IPS-NIHi7 (cell line): ENCODE measurements at regions not wholly inside any gene's neighbourhood (a gene's known extent, or its start where the extent isn't known, plus 50 kb on each side); places are given as distances from the start of the nearest gene placed in this dataset.
A peak's percentile ranks its signal among the peaks of the same experiment; 100 is the strongest.
"Not testable (repeated sequence)": the region's sequence is repeated elsewhere in the genome, so short reads cannot be mapped to it uniquely, and the experiment has no call there.

ENCODE experiments used
- DNase-seq: peaks from one replicate; pipeline ENCODE4 v3.0.0; 2012; ENCODE audit warnings: mixed read lengths; ENCODE audit errors: extremely low spot score

DNA sequence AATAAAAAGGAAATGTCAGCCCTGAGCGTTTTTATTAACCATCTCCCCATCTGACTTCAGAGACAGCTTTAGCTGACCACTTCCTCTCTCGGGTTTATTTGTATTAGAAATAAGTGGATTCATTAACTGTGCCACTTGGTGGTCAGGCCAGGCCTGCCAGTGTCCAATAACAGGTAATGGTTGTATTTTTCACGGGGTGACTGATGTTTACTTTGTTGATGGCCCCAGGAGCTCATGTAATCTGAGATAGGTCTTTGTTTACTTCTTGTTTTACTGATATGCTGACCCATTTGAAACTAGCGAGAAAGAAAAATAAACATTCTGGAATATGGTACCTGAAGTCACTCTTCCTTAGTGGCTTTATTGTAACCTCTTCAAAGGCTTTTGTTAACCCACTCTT, 504.3 kb upstream of the SLC35B3 start:
- DNase-seq: no peak

DNA sequence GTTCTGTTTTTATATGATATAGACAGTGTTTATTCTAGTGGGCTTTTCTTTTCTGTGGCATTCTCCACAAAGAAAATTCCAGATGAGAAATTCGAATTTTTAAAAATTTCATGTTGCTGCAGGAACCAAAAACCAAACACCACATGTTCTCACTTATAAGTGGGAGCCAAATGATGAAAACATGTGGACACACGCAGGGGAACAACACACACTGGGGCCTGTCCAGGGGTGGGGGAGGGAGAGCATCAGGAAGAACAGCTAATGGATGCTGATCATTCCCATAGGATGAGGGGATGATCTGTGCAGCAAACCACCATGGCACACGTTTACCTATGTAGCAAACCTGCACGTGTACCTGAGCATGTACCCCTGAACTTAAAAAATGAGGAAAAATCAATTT, 499.0 kb upstream of the SLC35B3 start:
- no peak for DNase-seq

DNA sequence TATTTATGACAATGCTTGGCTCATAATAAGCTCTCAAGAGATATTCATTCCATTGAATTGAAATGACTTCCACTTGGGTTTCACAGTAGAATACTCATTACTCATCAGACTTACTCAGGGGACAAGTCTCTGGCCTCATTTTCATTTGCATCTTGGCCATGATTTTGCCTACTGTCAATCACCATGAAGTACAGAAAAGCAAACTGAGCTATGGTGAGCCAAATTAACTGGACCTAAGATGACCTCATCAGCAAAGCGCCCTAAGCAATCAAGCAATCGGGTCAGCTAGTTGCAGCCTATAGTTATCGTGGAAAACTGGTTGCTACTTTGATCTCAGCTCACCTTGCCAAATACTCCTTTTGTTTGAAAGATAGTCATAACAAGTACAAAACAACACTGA, 494.7 kb upstream of the SLC35B3 start:
- DNase-seq: no peak

- not testable (repeated sequence) for DNase-seq
These were observed 484.9 kb upstream of the SLC35B3 start for GRCh38 chr6:8920244-8920643.

DNA sequence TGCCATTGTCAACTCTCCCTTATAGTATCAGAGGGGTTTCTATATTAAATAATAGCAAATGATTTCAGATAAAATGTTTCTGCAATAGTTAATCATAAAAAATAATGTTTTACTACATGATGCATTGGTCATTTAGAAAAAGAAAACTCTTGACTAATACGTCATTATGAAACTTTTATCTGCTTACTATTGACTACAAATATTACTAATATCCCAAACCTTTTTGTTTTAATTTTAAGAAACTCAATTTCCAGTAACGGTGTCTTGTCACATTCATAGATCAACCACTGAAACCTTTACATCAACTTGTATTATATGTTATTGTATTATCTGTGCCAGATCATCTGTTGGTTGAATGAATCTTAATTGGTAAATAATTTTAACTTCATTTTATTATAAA, 482.9 kb upstream of the SLC35B3 start:
- DNase-seq: no peak

- DNase-seq: no peak
These were observed 479.4 kb upstream of the SLC35B3 start for GRCh38 chr6:8914700-8915099.

GRCh38 chr6:8908638-8909037, 473.3 kb upstream of the SLC35B3 start:
- DNase-seq: no peak

DNA sequence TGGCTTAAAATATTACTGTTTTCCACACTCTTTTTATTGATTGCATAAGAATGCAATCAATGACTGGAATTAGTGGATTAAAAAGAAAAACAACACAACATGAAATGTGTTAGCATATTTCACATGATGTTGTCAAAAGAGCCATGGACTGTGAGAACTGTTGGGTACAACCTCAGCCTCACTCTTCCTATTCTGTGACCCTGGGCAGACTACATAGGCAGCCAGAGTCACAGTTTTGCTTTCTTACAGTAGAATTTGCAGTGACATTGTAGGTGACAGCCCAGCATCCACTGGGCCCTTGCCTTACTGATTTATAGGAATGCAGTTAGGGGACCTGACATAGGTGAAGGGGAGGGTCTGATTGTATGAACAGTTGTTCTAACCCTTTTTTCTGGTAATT, 471.4 kb upstream of the SLC35B3 start:
- DNase-seq: no peak

DNA sequence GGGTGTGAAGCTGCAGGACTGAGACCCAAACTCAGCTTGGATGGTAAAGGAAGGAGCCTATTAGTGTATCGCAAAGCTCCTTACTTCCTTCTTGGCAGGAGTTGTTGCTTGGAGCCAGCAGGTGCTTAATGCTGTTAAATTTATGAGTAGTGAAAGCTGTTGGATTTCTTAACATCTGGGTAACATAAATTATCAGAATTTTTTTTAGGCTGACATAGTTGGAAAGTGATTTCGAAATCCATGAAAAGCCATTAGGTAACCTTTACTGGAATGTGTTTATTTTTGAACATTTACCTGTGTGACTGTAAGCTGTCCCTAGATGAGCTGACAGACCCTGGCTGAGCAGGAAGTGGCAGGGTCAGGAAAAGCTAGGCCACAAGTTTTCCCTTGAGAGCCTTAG, 470.4 kb upstream of the SLC35B3 start:
- no peak for DNase-seq

DNA sequence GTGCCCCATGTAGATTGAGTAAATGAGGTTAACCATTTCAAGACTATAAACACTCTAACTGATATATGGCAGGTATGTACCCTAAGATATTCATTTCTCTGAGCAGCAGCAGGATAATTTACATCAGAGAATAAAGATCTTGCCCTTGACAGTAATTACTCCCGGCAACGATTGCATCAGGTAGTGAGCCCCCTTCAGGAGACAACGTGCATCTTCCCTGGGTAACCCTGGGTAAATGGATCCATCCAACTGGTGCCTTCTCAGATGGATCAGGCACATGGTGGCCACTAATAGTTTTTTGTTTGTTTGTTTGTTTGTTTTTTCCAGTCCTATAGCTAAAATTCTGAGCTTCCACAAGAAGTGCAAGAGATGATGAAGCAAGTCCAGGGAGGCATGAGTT, 469.4 kb upstream of the SLC35B3 start:
- peak; percentile 68 for DNase-seq

DNA sequence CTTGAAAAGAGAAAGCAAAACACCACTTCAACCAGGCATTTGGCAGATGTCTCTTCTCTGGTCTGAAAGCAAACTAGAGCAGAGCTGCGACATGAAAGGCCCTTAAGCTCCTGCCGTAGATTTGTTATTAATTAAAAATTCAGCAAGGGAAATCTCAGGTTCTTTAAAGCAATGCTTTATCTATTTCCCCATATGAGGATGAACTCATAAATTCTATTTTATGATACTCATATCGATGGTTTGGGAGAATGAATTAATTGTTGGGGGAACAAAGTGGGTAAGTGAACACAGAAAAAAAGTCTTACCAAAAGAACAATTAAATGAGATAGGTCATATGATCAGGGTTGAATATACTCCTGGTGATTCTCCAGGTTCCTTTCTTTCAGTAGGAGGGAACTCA, 464.7 kb upstream of the SLC35B3 start:
- no peak for DNase-seq

GRCh38 chr6:8889514-8889913, 454.2 kb upstream of the SLC35B3 start:
- no peak for DNase-seq

DNA sequence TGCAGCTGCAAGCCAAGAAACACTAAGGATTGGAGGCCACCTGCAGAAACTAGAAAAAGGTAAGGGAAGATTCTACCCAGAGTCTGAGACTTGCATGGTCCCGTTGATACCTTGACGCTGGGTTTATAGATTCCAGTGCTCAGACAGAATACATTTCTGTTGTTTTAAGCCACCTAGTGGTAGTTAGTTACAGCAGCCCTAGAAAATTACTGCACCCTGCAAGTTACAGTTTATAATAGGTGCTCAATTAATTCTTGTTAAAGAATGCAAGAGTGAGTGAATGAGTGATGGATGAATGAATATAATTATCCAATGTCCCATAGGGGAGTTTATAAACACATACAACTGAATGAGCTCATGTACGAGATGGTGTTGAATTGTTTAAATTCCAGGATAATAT, 453.1 kb upstream of the SLC35B3 start:
- peak; percentile 21 for DNase-seq

DNA sequence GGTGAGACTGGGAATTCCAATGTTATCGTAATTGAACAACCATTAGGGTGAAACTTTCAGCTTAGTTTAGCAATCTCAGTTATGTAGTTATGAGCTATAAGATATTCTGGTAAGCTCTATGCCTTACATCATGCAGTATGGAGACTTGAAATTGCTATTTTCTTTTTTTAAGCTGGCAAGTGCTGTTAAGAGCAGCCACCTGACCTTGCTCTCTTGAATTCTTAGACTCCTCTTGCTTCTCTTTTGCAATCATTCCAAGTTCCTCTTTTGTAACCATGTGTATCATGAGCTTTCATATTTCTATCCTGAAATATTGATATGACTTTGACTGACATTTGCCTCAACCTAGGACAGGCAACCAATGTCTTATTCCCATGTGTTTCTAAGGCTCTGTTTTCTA, 446.3 kb upstream of the SLC35B3 start:
- no peak for DNase-seq

GRCh38 chr6:8879334-8879733, 444.0 kb upstream of the SLC35B3 start:
- DNase-seq: no peak

GRCh38 chr6:8875986-8876385, 440.6 kb upstream of the SLC35B3 start:
- DNase-seq: no peak

GRCh38 chr6:8872589-8872988, 437.2 kb upstream of the SLC35B3 start:
- no peak for DNase-seq

- no peak for DNase-seq
These were observed 430.1 kb upstream of the SLC35B3 start for GRCh38 chr6:8865451-8865850.

DNA sequence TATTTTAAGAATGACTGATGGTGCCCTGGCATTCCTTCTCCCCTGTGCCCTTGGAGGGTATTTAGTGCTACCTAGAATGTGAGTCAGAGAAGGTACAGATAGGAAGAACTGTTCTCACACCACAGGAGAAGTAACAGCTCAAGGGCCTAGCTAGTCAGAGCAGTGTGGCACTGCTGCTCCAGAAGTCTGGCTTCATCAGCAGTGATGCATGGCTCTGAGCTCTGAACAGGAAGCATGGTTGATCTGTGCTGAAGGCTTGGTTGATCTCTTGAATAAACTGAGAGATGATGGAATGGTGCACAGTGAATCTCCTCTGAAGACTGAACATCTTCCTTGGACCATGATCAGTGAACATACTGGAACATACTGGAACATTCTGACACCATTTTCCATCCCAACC, 425.3 kb upstream of the SLC35B3 start:
- DNase-seq: no peak

DNA sequence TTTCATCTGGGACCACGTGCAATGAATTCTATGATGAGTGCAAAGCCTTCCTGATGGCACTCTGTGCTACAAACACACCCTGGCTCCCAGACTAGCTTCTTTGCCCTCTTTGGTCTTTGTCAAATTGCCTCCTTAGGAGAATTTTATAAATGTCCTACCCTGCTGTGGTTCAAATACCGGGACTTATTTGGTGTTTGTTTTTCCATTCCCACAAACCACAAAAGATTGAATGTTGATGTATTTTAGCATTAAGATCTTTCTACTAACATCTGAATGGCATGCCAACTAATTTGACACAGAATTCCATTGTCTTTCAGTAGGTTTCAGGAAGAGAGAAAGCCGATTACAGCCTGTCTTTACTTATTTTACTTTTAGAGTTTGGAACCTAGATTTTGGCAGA, 424.2 kb upstream of the SLC35B3 start:
- DNase-seq: no peak

GRCh38 chr6:8858854-8859331, 423.5 kb upstream of the SLC35B3 start:
- no peak for DNase-seq

- no peak for DNase-seq
These were observed 421.8 kb upstream of the SLC35B3 start for GRCh38 chr6:8857160-8857559.

- DNase-seq: no peak
These were observed 420.1 kb upstream of the SLC35B3 start for GRCh38 chr6:8855411-8855810.

GRCh38 chr6:8852332-8852731, 417.0 kb upstream of the SLC35B3 start:
- DNase-seq: no peak

- not testable (repeated sequence) for DNase-seq
These were observed 411.3 kb upstream of the SLC35B3 start for GRCh38 chr6:8846680-8847079.
